Heart right ventricle (tissue), 16 donors: ENCODE measurements at regions not wholly inside any gene's neighbourhood (a gene's known extent, or its start where the extent isn't known, plus 50 kb on each side); places are given as distances from the start of the nearest gene placed in this dataset.

Experiments
- ATAC-seq, 8 donors: fragments of 200-7000 bp; cut with Tn5 transposase; one replicate each; pipeline ENCODE4 v1.9.1; 2020; ENCODE audit warnings: mild to moderate bottlenecking in 8 of 8, moderate library complexity in 8 of 8, moderate number of reproducible peaks in 1 of 8
- DNase-seq, 2 donors: peaks; one replicate each; pipeline ENCODE4 v3.0.0-alpha.2; 2020
- H3K27ac ChIP-seq, 10 donors: fragments of 200-600 bp; sonication (generic) in 2 of 10; one replicate each; pipeline versions ENCODE4 v1.5.0 to v1.8.0; 2020 to 2022; ENCODE audit warnings: mild to moderate bottlenecking in 3 of 10
- H3K27me3 ChIP-seq, 7 donors: fragments of 200-600 bp; one replicate each; pipeline ENCODE4 v1.8.0; 2021 to 2022; ENCODE audit warnings: mild to moderate bottlenecking in 2 of 7
- H3K36me3 ChIP-seq, 9 donors: fragments of 200-600 bp; sonication (generic) in 1 of 9; one replicate each; pipeline versions ENCODE4 v1.5.0 to v1.8.0; 2020 to 2022; ENCODE audit warnings: mild to moderate bottlenecking in 2 of 9
- H3K4me1 ChIP-seq, 9 donors: fragments of 200-600 bp; sonication (generic) in 1 of 9; one replicate each; pipeline versions ENCODE4 v1.5.0 to v1.8.0; 2020 to 2022; ENCODE audit warnings: mild to moderate bottlenecking in 4 of 9
- H3K4me3 ChIP-seq, 10 donors: fragments of 200-600 bp; sonication (generic) in 2 of 10; one replicate each; pipeline versions ENCODE4 v1.5.0 to v1.8.0; 2020 to 2022; ENCODE audit warnings: mild to moderate bottlenecking in 7 of 10, moderate library complexity in 2 of 10
- H3K9me3 ChIP-seq, 11 donors: fragments of 200-600 bp in 10 of 11; sonication (generic) in 2 of 11; one replicate each; pipeline versions ENCODE4 v1.5.0 to v1.8.0; 2013 to 2022; ENCODE audit warnings: mild to moderate bottlenecking in 2 of 11, control low read depth in 1 of 11, moderate library complexity in 1 of 11
- WGBS, 2 donors: extraction: QIAGEN DNeasy Blood & Tissue Kit; methylation state at CpG; one replicate each; pipeline ENCODE4 v1.1.7; 2013; ENCODE audit warnings: inconsistent platforms in 1 of 2; 5-methylcytosine and 5-hydroxymethylcytosine counted together
- intact Hi-C, 10 donors: fragments of 100-400 bp; cut with DNase I; formaldehyde crosslinking; loops; one replicate each; pipeline versions ENCODE4 v1.11.1 to v1.14.2; 2022
- TF ChIP-seq, protein P1 (sequence below), 9 donors: fragments of 200-600 bp; sonication (generic) in 2 of 9; IDR thresholded peaks; one replicate each; pipeline versions ENCODE4 v1.5.0 to v1.8.0; 2021 to 2022; ENCODE audit warnings: antibody characterized with exemption in 9 of 9, mild to moderate bottlenecking in 5 of 9, moderate library complexity in 1 of 9
- donor health status: Arrhythmogenic right ventricular cardiomyopathy.
- donor health status: ischemic (EF 13 %, LVEDD 7.1; RV severe dilation, severe dysfunction).
- donor health status: healthy with polysubstance abuse.
- donor health status: DM: no; HTN: yes; CAD: no.
- donor health status: DM: no; HTN: no; CAD: no.
- donor health status: ischemic (EF 25% LVEDD 6.9; RV normal size, moderate dysfunction).
- donor health status: ischemic (EF 25% LVEDD 5.7; RV mildly dilated, moderate dysfunction).
- donor health status: healthy.
- donor health status: DM: yes; HTN: yes; CAD: no.
- donor health status: Ischemic cardiomyopathy.
- donor health status: ischemic (EF 35%, LVEDD 5.7; RV mildly dilated, moderate dysfunction).
- donor health status: nonischemic (EF 11% LVEDD 7.7; RV severe dilation, severe dysfunction).
- donor health status: DM: yes; HTN: yes; CAD: no.
- donor health status: PGD.
- donor health status: ischemic (EF 29% LVEDD 5.4; RV normal size, mild dysfunction).
- donor health status: nonischemic (EF 23%, LVEDD 6.1; RV moderate dilation, normal function).

DNA sequence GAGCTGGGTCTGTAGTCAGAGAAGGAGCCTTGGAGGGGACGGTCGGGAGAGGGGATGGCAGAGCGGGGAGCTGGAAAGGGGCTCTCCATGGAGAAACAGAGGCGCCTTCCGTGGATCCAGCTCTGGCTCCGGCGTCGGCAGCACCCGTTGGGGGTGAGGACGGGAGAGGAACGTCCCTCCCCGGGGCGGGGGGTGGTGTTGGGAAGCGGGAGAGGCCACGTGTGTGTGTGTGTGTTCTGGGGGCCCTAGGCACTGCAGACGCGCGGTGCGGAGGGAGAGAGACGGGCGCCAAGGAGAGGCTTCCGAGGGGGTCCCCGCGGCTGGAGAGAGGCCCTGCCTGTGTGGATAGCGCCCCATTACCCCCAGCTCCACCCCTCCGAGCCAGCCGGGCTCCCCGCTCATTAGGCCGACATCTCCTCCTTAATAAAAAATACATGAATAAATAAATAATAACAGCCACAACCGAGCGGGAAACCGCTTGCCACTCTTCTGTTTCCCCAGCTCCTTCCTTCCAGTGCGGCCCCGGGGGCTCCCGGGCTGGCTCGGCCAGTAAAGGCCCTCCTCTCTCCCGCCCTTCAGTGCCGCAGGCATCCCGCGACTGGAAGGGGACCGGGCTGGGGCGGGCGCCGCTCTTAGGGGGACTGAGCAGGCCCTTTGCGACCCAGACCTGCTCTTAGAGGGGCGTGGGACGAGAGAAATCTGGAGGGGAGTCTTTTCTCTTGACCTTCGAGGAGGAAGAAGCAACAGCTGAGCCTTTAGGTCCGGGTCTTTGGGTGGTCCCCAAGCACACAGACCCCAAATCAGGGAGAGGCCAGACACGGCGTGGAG lies 71.3 kb upstream of the ARAP3 start:
- Histone ChIP-seq H3K27me3 (peaks cover 0 to 53% (median 35%) of the 10 kb centered on the region in 7 donors), H3K9me3 (no peaks in the 10 kb centered on the region), H3K4me3 (no peak overlapping the region), H3K36me3 (no peaks in the 10 kb centered on the region), H3K27ac (no peak overlapping the region), H3K4me1 (peaks cover 0 to 10% (median 6%) of the 10 kb centered on the region in 9 donors)
- WGBS, 2 donors: 25 to 40% methylated on average over 51 of the region's 51 CpGs
- TF ChIP-seq, protein P1, sequence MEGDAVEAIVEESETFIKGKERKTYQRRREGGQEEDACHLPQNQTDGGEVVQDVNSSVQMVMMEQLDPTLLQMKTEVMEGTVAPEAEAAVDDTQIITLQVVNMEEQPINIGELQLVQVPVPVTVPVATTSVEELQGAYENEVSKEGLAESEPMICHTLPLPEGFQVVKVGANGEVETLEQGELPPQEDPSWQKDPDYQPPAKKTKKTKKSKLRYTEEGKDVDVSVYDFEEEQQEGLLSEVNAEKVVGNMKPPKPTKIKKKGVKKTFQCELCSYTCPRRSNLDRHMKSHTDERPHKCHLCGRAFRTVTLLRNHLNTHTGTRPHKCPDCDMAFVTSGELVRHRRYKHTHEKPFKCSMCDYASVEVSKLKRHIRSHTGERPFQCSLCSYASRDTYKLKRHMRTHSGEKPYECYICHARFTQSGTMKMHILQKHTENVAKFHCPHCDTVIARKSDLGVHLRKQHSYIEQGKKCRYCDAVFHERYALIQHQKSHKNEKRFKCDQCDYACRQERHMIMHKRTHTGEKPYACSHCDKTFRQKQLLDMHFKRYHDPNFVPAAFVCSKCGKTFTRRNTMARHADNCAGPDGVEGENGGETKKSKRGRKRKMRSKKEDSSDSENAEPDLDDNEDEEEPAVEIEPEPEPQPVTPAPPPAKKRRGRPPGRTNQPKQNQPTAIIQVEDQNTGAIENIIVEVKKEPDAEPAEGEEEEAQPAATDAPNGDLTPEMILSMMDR (IDR thresholded peaks at IDR 0.05): no peak
- ATAC-seq: no peak
- no peak for DNase-seq
- intact Hi-C loops: loop anchor here in 1 of 10 donors (10.0 kb wide), 1 partner anchor 49 kb away; no protein-coding TSS in a partner anchor

DNA sequence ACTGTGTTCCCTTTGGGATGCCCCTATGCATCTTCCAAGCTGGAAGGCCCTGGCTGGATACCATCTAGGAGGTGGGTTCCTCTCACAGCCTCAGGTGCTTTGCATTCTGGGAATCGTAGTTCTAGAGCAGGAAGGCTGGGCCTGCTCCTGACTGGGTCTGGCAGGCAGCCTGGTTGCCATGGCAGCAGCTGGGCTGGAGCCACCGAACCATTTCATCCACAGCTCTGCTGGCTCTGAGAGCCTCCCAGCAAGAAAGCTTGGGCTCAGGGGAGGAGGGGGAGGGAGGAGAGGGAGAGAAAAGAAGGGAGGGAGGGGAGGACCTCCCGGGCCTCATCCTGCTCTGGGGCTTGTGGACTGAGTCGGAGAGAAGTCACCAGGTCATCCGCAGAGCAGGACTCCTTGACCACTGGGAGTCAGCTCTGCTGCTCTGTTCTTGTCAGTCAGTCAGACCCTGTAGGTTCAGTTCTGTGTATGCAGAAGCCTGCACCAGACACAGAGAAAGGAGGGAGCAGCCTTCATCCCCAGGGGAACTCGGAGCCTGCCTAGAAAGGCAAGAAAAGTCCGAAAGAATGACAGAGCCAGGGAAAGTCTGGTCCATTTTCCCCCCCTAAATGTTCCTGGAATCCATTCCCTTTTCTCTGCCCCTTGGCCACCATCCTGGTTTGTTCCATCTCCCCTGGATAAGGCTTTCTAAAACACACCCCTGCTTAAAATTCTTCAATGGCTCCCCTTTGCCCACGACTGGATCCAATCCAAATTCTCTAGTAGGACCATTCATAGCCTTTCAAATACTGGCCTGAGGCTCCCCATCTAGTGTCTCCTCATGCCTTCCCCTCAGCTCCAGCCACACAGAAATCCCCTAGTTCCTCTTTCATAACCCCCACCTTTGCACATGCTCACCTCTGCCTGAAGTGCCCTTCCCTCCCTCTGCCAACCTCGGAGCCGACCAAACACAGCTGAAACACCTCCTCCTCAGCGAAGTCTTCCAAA lies 65.4 kb upstream of the ARAP3 start:
- WGBS, 2 donors: 29 to 36% methylated on average over 11 of the region's 11 CpGs
- H3K27ac ChIP-seq: no peak overlapping the region
- peak; percentile 88 to 90 for DNase-seq
- intact Hi-C loops: loop anchor here in 1 of 10 donors (5.0 kb wide), 1 partner anchor 40 kb away; no protein-coding TSS in a partner anchor
- H3K4me3 ChIP-seq: no peak overlapping the region
- TF ChIP-seq, protein P1 (IDR thresholded peaks at IDR 0.05): no peak
- ATAC-seq: peak; percentile 86 to 97 (median 93)
- no peaks in the 10 kb centered on the region for H3K36me3 ChIP-seq
- no peaks in the 10 kb centered on the region for H3K9me3 ChIP-seq
- H3K4me1 ChIP-seq: peaks cover 0 to 12% (median 5%) of the 10 kb centered on the region in 9 donors
- H3K27me3 ChIP-seq: peaks cover 0 to 29% (median 10%) of the 10 kb centered on the region in 7 donors

DNA sequence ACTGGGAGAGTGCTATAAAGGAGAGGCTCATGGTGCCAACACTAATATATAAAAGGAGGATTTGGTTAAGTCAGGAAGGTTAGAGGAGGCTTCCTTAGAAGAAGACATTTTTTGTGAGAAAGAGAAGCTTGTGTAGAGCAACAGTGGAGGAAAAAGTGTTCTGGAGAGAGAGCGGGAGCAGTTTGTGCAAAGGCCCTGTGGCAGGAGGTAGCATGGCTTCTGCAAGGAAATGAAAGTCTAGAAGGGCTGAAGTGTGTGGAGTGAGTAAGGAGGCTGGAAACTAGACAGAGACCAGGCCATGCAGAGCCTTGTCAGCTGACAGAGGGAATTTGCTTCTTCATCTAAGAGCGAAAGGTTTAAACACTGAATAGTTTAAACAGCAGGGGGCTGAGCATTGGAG lies 64.4 kb upstream of the ARAP3 start:
- Histone ChIP-seq H3K9me3 (no peaks in the 10 kb centered on the region), H3K4me1 (peaks cover 0 to 12% (median 5%) of the 10 kb centered on the region in 9 donors), H3K4me3 (no peak overlapping the region), H3K36me3 (no peaks in the 10 kb centered on the region), H3K27ac (no peak overlapping the region), H3K27me3 (peaks cover 0 to 20% (median 7%) of the 10 kb centered on the region in 7 donors)
- no peak for ATAC-seq
- intact Hi-C loops: loop anchor here in 1 of 10 donors (5.0 kb wide), 1 partner anchor 39 kb away; no protein-coding TSS in a partner anchor
- DNase-seq: no peak
- TF ChIP-seq, protein P1 (IDR thresholded peaks at IDR 0.05): no peak
- WGBS, 2 donors: 93 to 98% methylated on average over 2 of the region's 2 CpGs

DNA sequence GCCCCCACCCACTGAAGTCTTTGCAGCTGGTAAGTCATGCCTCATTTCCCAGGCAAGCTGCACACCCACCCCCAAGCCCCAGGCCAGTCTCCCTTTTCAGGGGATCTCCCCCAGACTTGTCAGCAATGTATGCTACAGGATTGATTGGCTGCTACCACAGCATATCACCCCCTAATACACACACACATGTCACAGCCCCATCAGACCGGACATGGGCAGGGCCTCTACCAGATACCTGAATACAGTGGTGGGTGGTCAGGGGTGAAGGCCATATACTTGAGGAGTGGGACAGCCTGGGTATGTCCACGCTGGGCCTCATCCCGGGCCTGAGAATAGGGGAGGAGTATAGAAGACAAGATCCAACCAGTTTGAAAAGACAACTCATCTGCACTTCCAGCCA lies 63.4 kb upstream of the ARAP3 start:
- H3K27me3 ChIP-seq: peaks cover 0 to 16% (median 3%) of the 10 kb centered on the region in 7 donors
- DNase-seq (no peak), ATAC-seq (no peak)
- TF ChIP-seq, protein P1 (IDR thresholded peaks at IDR 0.05): no peak
- no peaks in the 10 kb centered on the region for H3K36me3 ChIP-seq
- no peak overlapping the region for H3K4me3 ChIP-seq
- WGBS, 2 donors: 80 to 84% methylated on average over 3 of the region's 3 CpGs
- intact Hi-C loops: loop anchor here in 1 of 10 donors (5.0 kb wide), 1 partner anchor 38 kb away; no protein-coding TSS in a partner anchor
- no peak overlapping the region for H3K27ac ChIP-seq
- H3K9me3 ChIP-seq: no peaks in the 10 kb centered on the region
- peaks cover 0 to 12% (median 5%) of the 10 kb centered on the region in 9 donors for H3K4me1 ChIP-seq
